Hepatocyte (in vitro differentiated cells): ENCODE measurements at regions not wholly inside any gene's neighbourhood (a gene's known extent, or its start where the extent isn't known, plus 50 kb on each side); places are given as distances from the start of the nearest gene placed in this dataset.

Source experiments
- DNase-seq: peaks from one replicate; pipeline ENCODE4 v3.0.0-alpha.2; 2016; ENCODE audit warnings: low spot score
- H2AFZ ChIP-seq: fragments of 200-600 bp; sonication (generic); 2 replicates; pipeline ENCODE4 v1.6.0; 2016; ENCODE audit warnings: antibody characterized with exemption, mild to moderate bottlenecking
- H3K27ac ChIP-seq: fragments of 200-600 bp; sonication (generic); 2 replicates; pipeline ENCODE4 v1.5.1; 2016; ENCODE audit warnings: mild to moderate bottlenecking
- H3K27me3 ChIP-seq: fragments of 200-600 bp; sonication (generic); 2 replicates; pipeline ENCODE4 v1.6.1; 2016
- H3K36me3 ChIP-seq: fragments of 200-600 bp; sonication (generic); replicated peaks from 2 replicates; pipeline ENCODE4 v1.5.1; 2016; ENCODE audit warnings: low read depth; ENCODE audit not compliant: insufficient read depth
- H3K4me1 ChIP-seq: fragments of 200-600 bp; sonication (generic); 2 replicates; pipeline ENCODE4 v1.5.1; 2016; ENCODE audit warnings: mild to moderate bottlenecking, moderate library complexity; ENCODE audit not compliant: insufficient read depth
- H3K4me2 ChIP-seq: fragments of 200-600 bp; sonication (generic); 2 replicates; pipeline ENCODE4 v1.6.0; 2016
- H3K4me3 ChIP-seq: fragments of 200-600 bp; sonication (generic); 2 replicates; pipeline ENCODE4 v1.5.1; 2016; ENCODE audit warnings: mild to moderate bottlenecking
- H3K79me2 ChIP-seq: fragments of 200-600 bp; sonication (generic); 2 replicates; pipeline ENCODE4 v1.6.0; 2017; ENCODE audit warnings: mild to moderate bottlenecking
- H3K9me2 ChIP-seq: fragments of 200-600 bp; sonication (generic); replicated peaks from 2 replicates; pipeline ENCODE4 v1.6.0; 2017; ENCODE audit warnings: mild to moderate bottlenecking; ENCODE audit not compliant: insufficient read depth
- H3K9me3 ChIP-seq: fragments of 200-600 bp; sonication (generic); 2 replicates; pipeline ENCODE4 v1.5.1; 2016; ENCODE audit warnings: low read depth, mild to moderate bottlenecking
- H4K20me1 ChIP-seq: fragments of 200-600 bp; sonication (generic); 2 replicates; pipeline ENCODE4 v1.6.0; 2016; ENCODE audit warnings: mild to moderate bottlenecking; ENCODE audit not compliant: insufficient read depth, poor library complexity, severe bottlenecking
- CTCF ChIP-seq: fragments of 200-600 bp; sonication (generic); IDR thresholded peaks from 2 replicates; pipeline ENCODE4 v1.5.1; 2016; ENCODE audit warnings: antibody characterized with exemption, mild to moderate bottlenecking; ENCODE audit not compliant: poor library complexity
- EZH2 ChIP-seq: fragments of 200-600 bp; sonication (generic); IDR thresholded peaks from 2 replicates; pipeline ENCODE4 v1.6.1; 2016; ENCODE audit warnings: antibody characterized with exemption, mild to moderate bottlenecking, borderline replicate concordance
- EZH2phosphoT487 ChIP-seq: fragments of 200-600 bp; sonication (generic); IDR thresholded peaks from one replicate; pipeline ENCODE4 v1.6.1; 2018; ENCODE audit warnings: antibody characterized with exemption, mild to moderate bottlenecking, low read depth, moderate library complexity; ENCODE audit not compliant: unreplicated experiment, severe bottlenecking
- WGBS: methylation state at CpG from one replicate; pipeline ENCODE4 v1.1.6; 2016; ENCODE audit warnings: low lambda C conversion rate; ENCODE audit errors: missing lambda C conversion rate; 5-methylcytosine and 5-hydroxymethylcytosine counted together

- Histone ChIP-seq H3K4me3 (no peak overlapping the region), H3K4me1 (peaks cover 6% of the 10 kb centered on the region), H3K27me3 (no peaks in the 10 kb centered on the region), H3K36me3 (no peaks in the 10 kb centered on the region), H3K9me2 (no peaks in the 10 kb centered on the region), H3K9me3 (no peaks in the 10 kb centered on the region), H3K79me2 (no peaks in the 10 kb centered on the region), H3K27ac (no peak overlapping the region), H3K4me2 (no peak overlapping the region), H2AFZ (no peak overlapping the region), H4K20me1 (no peaks in the 10 kb centered on the region)
- TF ChIP-seq CTCF (no peak), EZH2 (no peak), EZH2phosphoT487 (no peak)
- DNase-seq: no peak
- 77% methylated on average over 2 of the region's 2 CpGs for WGBS
Observed at GRCh38 chr13:52929846-52930245, 81.4 kb upstream of the PCDH8 start.

- no peaks in the 10 kb centered on the region for H3K27me3 ChIP-seq
- H4K20me1 ChIP-seq: no peaks in the 10 kb centered on the region
- no peak overlapping the region for H3K4me3 ChIP-seq
- H3K36me3 ChIP-seq: no peaks in the 10 kb centered on the region
- no peak overlapping the region for H2AFZ ChIP-seq
- H3K27ac ChIP-seq: no peak overlapping the region
- no peak overlapping the region for H3K4me2 ChIP-seq
- H3K9me3 ChIP-seq: no peaks in the 10 kb centered on the region
- H3K4me1 ChIP-seq: peaks cover 12% of the 10 kb centered on the region
- no peaks in the 10 kb centered on the region for H3K9me2 ChIP-seq
- DNase-seq: no peak
- 89% methylated on average over 2 of the region's 2 CpGs for WGBS
- TF ChIP-seq CTCF (no peak), EZH2phosphoT487 (no peak), EZH2 (no peak)
- H3K79me2 ChIP-seq: no peaks in the 10 kb centered on the region
Observed at GRCh38 chr13:52926971-52927370, 78.5 kb upstream of the PCDH8 start.

- H3K27me3 ChIP-seq: no peaks in the 10 kb centered on the region
- no peak overlapping the region for H3K4me2 ChIP-seq
- H2AFZ ChIP-seq: no peak overlapping the region
- no peaks in the 10 kb centered on the region for H4K20me1 ChIP-seq
- H3K27ac ChIP-seq: no peak overlapping the region
- no peak overlapping the region for H3K4me3 ChIP-seq
- 77% methylated on average over 13 of the region's 13 CpGs for WGBS
- no peaks in the 10 kb centered on the region for H3K9me3 ChIP-seq
- H3K9me2 ChIP-seq: no peaks in the 10 kb centered on the region
- no peak for DNase-seq
- no peaks in the 10 kb centered on the region for H3K36me3 ChIP-seq
- H3K4me1 ChIP-seq: peaks cover 12% of the 10 kb centered on the region
- no peaks in the 10 kb centered on the region for H3K79me2 ChIP-seq
- TF ChIP-seq EZH2phosphoT487: no peak
- no peak for TF ChIP-seq CTCF
- TF ChIP-seq EZH2: no peak
Observed at GRCh38 chr13:52925775-52926285, 77.4 kb upstream of the PCDH8 start.

- TF ChIP-seq CTCF (no peak), EZH2phosphoT487 (no peak), EZH2 (no peak)
- Histone ChIP-seq H3K4me2 (no peak overlapping the region), H3K9me2 (no peaks in the 10 kb centered on the region), H2AFZ (no peak overlapping the region), H3K36me3 (no peaks in the 10 kb centered on the region), H3K79me2 (no peaks in the 10 kb centered on the region), H3K4me3 (no peak overlapping the region), H3K27ac (no peak overlapping the region), H3K4me1 (peaks cover 12% of the 10 kb centered on the region), H3K27me3 (no peaks in the 10 kb centered on the region), H4K20me1 (no peaks in the 10 kb centered on the region), H3K9me3 (no peaks in the 10 kb centered on the region)
- WGBS: 53% methylated on average over 2 of the region's 2 CpGs
- DNase-seq: no peak
Observed at GRCh38 chr13:52925251-52925650, 76.8 kb upstream of the PCDH8 start.
